VCaP (cell line): ENCODE measurements at regions not wholly inside any gene's neighbourhood (a gene's known extent, or its start where the extent isn't known, plus 50 kb on each side); places are given as distances from the start of the nearest gene placed in this dataset.

ENCODE experiments used
- H3K27ac ChIP-seq: fragments of 450-650 bp; 2 replicates; pipeline ENCODE4 v1.5.1; 2017
- TF ChIP-seq, protein P1 (sequence below): fragments of 450-650 bp; conservative IDR thresholded peaks from 2 replicates; pipeline ENCODE4 v1.5.1; 2017; ENCODE audit warnings: mild to moderate bottlenecking, moderate library complexity

DNA sequence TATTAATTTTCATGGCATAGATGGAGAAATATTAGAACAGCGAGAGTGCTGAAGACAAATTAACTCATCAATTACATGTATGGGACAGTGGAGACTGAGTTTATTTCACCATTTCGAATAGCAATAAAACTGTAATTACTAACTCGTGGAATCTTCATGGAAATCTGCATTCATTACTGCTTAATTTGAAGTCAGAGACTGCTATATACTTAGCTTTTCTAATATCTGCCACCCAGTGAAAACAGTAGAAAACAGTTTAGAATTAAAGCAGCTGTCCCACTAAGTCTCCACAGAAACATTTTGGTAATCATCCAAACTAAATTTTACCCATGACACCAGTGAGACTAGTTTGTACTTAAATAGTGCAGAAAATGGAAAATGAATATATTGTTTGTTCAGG, 56.8 kb downstream of the IZUMO3 start:
- no peak overlapping the region for H3K27ac ChIP-seq

GRCh38 chr9:24487946-24488345, 57.8 kb downstream of the IZUMO3 start:
- TF ChIP-seq, protein P1, sequence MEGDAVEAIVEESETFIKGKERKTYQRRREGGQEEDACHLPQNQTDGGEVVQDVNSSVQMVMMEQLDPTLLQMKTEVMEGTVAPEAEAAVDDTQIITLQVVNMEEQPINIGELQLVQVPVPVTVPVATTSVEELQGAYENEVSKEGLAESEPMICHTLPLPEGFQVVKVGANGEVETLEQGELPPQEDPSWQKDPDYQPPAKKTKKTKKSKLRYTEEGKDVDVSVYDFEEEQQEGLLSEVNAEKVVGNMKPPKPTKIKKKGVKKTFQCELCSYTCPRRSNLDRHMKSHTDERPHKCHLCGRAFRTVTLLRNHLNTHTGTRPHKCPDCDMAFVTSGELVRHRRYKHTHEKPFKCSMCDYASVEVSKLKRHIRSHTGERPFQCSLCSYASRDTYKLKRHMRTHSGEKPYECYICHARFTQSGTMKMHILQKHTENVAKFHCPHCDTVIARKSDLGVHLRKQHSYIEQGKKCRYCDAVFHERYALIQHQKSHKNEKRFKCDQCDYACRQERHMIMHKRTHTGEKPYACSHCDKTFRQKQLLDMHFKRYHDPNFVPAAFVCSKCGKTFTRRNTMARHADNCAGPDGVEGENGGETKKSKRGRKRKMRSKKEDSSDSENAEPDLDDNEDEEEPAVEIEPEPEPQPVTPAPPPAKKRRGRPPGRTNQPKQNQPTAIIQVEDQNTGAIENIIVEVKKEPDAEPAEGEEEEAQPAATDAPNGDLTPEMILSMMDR = no peak
- no peak overlapping the region for H3K27ac ChIP-seq

More for the DNA sequence above, 56.8 kb downstream of the IZUMO3 start:
- TF ChIP-seq, protein P1 = no peak

DNA sequence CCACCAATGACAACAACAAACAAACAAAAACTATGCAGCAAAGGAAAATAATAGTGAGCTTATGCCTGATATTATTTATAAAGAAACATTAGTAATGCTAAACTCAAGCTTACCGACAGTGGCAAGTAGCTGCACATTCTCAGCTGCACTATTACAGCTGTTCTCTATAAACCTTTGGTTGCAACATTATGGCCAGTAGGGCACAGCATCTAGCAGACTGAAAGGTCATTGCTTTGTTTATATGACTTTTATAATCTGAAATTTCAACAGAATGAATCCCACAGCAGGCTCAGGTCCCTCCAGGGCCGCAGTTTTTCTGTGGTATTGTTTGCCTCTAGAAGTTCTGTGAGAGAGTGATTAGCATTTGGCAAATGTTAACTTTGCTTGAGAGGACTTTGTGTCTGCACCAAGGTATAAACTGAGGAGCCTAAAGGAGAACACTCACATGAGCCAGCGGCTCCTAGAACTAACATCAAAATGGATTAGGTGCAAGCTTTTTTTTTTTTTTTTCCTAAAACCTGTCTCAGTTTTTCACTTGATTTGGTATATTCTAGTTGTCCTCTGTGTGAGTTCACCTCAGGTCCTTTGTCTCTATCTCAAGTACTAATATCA, 58.3 kb downstream of the IZUMO3 start:
- no peak overlapping the region for H3K27ac ChIP-seq
- TF ChIP-seq, protein P1 = peak; percentile 26; the same call in 1 of the 2 replicates

DNA sequence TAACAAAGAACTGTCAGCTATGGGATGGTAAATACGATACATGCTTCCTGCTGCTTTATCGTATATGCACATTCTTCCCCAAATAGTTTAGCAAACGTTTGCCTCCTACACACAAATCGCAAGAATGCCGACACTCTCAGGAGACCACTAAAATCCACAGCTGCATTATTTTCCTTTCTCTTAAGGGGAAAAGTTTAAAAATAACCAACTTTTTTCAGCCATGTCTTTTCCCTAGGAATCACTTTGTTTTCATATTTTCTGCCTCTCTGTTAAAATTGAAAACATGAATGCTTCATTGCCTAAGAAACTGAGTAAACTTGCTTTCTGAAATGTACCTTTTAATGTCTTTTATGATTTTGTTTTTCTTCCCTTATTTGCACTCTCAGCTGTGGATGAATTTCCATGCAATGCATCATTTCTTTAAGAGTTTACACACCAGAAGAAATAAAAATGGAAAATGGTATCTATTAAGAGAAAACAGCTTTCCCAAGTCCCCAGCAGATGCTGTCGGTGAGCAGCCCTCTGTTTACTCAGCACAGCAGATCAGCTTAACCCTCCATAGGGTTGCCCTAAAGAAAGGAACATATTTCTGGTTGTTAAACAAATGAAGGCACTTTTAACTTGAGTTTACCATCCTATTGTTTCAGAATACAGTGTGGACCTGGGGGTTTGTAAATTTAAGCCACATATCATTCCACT, 66.2 kb downstream of the IZUMO3 start:
- H3K27ac ChIP-seq = no peak overlapping the region
- TF ChIP-seq, protein P1 = no peak

DNA sequence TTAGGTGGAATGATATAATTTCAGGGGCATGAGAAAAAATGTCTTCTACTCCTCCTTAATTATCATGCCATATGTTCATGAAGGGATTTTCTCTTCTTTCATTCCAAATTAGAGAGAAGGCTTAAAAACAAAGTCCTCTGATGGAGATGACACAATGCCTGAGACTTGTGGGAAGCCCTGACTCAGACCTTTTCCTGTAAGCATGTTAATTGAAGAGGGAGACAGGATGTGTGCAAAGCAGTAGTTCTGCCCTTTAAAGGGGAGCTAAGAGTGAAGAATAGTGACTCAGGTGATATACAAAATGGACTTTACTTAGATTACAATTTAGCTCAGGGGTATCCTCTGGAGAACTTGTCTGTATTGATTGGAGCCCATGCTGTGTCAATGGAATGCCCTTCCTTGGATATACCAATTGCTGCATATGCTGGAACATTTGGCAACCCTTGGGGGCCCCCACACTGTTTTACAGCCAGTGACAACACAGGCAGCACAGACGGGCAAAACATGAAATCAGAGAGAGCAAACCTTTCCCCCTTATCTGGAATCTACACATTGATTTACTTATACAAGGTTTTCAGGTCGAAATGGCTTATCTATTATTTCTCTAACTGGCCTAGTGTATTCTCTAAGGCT, 81.3 kb downstream of the IZUMO3 start:
- TF ChIP-seq, protein P1 = no peak

DNA sequence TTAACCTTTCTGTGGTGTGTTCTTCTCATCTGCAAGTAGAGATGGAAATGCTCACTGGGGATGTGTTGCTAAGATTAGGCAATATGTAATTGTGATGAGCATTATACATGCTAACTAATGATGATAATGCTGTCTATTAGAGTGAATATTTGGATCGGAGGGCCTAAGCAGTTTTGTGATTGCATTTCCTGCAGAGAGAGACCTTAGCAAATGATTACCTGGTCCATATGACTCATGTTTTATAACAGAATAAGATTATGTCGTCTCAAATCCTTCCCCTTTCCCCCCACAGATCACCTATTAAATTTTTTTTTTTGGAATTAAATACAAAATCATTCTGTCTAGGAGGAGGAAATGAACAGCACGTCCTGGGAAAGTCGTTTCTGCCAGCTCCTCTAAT, 82.7 kb downstream of the IZUMO3 start:
- H3K27ac ChIP-seq = no peak overlapping the region
- TF ChIP-seq, protein P1 = no peak

More for the DNA sequence above, 81.3 kb downstream of the IZUMO3 start:
- no peak overlapping the region for H3K27ac ChIP-seq

DNA sequence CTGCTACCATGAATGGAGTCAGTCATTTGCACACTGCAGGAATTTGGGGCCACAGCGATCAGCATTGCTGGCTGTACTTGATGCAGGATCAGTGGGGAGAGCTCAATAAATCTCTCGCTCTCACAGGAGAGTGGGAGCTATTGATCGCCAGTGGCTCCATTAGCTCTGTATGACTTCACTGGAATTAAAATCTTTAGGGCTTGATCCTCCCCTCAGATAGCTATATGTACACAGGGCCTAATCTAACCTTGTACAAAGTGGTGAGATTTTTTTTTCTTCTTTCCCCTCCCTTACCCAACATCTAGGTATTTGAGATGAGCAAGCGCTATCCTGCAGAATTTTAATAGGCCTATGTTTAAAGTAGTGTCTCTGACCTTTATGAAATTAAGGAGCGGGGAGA, 84.9 kb downstream of the IZUMO3 start:
- TF ChIP-seq, protein P1 = no peak
- H3K27ac ChIP-seq = no peak overlapping the region
